Parathyroid adenoma (tissue), 2 donors: ENCODE measurements at regions not wholly inside any gene's neighbourhood (a gene's known extent, or its start where the extent isn't known, plus 50 kb on each side); places are given as distances from the start of the nearest gene placed in this dataset.
"Not testable (repeated sequence)": the region's sequence is repeated elsewhere in the genome, so short reads cannot be mapped to it uniquely, and the experiment has no call there.

Experiments used
- H2AFZ ChIP-seq: fragments of 300-600 bp; sonication (generic); one replicate; pipeline ENCODE4 v1.7.0; 2017; ENCODE audit warnings: antibody characterized with exemption, mild to moderate bottlenecking
- H3K27ac ChIP-seq: fragments of 300-600 bp; sonication (generic); one replicate; pipeline ENCODE4 v1.7.0; 2017
- H3K27me3 ChIP-seq: fragments of 300-600 bp; sonication (generic); one replicate; pipeline ENCODE4 v1.7.0; 2017; ENCODE audit warnings: low read length; ENCODE audit not compliant: control insufficient read depth, insufficient read depth
- H3K36me3 ChIP-seq: fragments of 300-600 bp; sonication (generic); one replicate; pipeline ENCODE4 v1.7.0; 2017; ENCODE audit warnings: low read length; ENCODE audit not compliant: control insufficient read depth, insufficient read depth
- H3K4me1 ChIP-seq: fragments of 300-600 bp; sonication (generic); one replicate; pipeline ENCODE4 v1.7.0; 2017; ENCODE audit warnings: control low read depth
- H3K4me2 ChIP-seq: fragments of 300-600 bp; sonication (generic); one replicate; pipeline ENCODE4 v1.7.0; 2017; ENCODE audit warnings: low read length
- H3K4me3 ChIP-seq: fragments of 300-600 bp; sonication (generic); one replicate; pipeline ENCODE4 v1.7.0; 2017; ENCODE audit warnings: low read depth, low read length
- H3K79me2 ChIP-seq: fragments of 300-600 bp; sonication (generic); one replicate; pipeline ENCODE4 v1.7.0; 2017; ENCODE audit warnings: control low read depth
- H3K9ac ChIP-seq: fragments of 300-600 bp; sonication (generic); one replicate; pipeline ENCODE4 v1.7.0; 2017; ENCODE audit warnings: mild to moderate bottlenecking
- H3K9me3 ChIP-seq: fragments of 300-600 bp; sonication (generic); one replicate; pipeline ENCODE4 v1.7.0; 2017; ENCODE audit warnings: low read length; ENCODE audit not compliant: control insufficient read depth
- TF ChIP-seq, protein P1 (sequence below): fragments of 300-600 bp; sonication (generic); IDR thresholded peaks from one replicate; pipeline ENCODE4 v1.7.0; 2017; ENCODE audit warnings: antibody characterized with exemption, mild to moderate bottlenecking
- donor health status: primary hyperparathyroidism.

DNA sequence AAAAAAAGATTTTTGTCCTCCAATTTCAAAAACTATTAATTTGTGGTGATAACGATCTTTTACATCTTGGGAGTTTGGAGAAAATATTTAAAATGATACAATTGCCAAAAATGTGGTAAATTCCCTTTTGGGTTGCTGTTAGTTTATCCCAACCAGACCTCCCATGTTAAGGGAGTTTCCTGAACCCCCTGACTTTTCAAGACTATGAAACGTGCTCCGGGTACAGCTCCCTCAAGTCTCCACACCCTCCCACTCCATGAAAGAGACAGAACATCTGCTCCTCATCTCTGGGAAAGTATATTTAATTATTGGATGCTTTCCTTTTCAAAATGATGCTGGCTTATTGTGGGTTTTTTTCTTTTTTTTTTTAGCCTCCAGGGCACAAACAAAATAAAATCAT lies 534.6 kb upstream of the NRP1 start:
- H3K36me3 ChIP-seq: no peaks in the 10 kb centered on the region
- H3K4me2 ChIP-seq: no peak overlapping the region
- H3K4me1 ChIP-seq: no peaks in the 10 kb centered on the region
- no peaks in the 10 kb centered on the region for H3K79me2 ChIP-seq
- no peak overlapping the region for H3K9ac ChIP-seq
- no peak overlapping the region for H3K27ac ChIP-seq
- H3K4me3 ChIP-seq: no peak overlapping the region
- no peak overlapping the region for H2AFZ ChIP-seq
- no peaks in the 10 kb centered on the region for H3K9me3 ChIP-seq
- TF ChIP-seq, protein P1, sequence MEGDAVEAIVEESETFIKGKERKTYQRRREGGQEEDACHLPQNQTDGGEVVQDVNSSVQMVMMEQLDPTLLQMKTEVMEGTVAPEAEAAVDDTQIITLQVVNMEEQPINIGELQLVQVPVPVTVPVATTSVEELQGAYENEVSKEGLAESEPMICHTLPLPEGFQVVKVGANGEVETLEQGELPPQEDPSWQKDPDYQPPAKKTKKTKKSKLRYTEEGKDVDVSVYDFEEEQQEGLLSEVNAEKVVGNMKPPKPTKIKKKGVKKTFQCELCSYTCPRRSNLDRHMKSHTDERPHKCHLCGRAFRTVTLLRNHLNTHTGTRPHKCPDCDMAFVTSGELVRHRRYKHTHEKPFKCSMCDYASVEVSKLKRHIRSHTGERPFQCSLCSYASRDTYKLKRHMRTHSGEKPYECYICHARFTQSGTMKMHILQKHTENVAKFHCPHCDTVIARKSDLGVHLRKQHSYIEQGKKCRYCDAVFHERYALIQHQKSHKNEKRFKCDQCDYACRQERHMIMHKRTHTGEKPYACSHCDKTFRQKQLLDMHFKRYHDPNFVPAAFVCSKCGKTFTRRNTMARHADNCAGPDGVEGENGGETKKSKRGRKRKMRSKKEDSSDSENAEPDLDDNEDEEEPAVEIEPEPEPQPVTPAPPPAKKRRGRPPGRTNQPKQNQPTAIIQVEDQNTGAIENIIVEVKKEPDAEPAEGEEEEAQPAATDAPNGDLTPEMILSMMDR: no peak
- no peaks in the 10 kb centered on the region for H3K27me3 ChIP-seq

DNA sequence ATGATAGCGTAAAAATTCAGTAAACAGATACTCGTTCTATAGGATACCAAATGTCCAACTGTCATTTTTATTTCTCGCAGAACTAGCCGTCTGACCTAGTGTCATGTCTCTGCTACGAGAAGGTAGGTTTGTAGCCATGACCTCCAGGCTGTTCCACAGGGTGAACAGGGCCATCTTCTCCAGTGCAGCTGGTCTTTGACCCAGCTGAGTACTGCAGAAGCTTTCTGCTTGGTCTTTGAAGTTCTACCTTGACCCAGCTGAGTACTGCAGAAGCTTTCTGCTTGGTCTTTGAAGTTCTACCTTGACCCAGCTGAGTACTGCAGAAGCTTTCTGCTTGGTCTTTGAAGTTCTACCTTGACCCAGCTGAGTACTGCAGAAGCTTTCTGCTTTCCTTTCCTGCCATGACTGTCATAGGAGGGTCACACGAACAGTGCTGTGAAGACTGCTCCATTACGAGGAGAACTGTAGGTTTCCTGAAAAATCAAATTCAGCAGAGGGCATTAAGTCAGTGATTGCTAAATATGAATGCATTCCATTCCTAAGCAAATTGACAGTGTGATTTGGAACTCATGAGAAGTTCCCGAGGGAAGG lies 532.8 kb upstream of the NRP1 start:
- not testable (repeated sequence) for H3K9me3 ChIP-seq, H3K79me2 ChIP-seq, H3K36me3 ChIP-seq, H3K4me3 ChIP-seq, H3K27ac ChIP-seq, H3K4me2 ChIP-seq, H3K27me3 ChIP-seq, H2AFZ ChIP-seq, H3K4me1 ChIP-seq, H3K9ac ChIP-seq

DNA sequence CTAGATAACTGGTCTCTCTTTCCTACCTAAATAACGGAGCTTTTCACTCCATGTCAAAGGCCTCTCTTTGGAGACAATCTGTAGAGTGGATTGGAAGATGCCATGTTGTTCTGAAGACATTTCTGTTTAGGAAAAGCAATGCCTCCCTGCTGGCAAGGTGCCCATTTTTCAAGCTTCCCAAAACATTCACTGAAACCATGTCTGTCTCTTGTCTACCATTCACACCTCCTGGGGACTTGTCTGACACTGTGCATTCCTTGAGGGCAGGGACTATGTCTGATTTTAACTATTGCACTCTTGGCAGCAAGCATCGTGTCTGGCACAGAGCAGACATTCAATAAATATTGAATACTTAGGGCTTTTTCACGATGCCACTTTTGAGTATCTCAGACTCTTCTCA lies 528.9 kb upstream of the NRP1 start:
- Histone ChIP-seq H3K79me2 (no peaks in the 10 kb centered on the region), H3K4me2 (no peak overlapping the region), H3K27ac (no peak overlapping the region), H3K9ac (no peak overlapping the region), H3K27me3 (no peaks in the 10 kb centered on the region), H3K4me3 (no peak overlapping the region), H3K9me3 (no peaks in the 10 kb centered on the region), H2AFZ (no peak overlapping the region), H3K36me3 (no peaks in the 10 kb centered on the region), H3K4me1 (no peaks in the 10 kb centered on the region)
- TF ChIP-seq, protein P1: no peak

GRCh38 chr10:33862536-33863105 lies 528.2 kb upstream of the NRP1 start:
- Histone ChIP-seq H3K4me2 (no peak overlapping the region), H3K9me3 (no peaks in the 10 kb centered on the region), H3K9ac (no peak overlapping the region), H3K79me2 (no peaks in the 10 kb centered on the region), H2AFZ (no peak overlapping the region), H3K27me3 (no peaks in the 10 kb centered on the region), H3K27ac (no peak overlapping the region), H3K36me3 (no peaks in the 10 kb centered on the region), H3K4me1 (no peaks in the 10 kb centered on the region), H3K4me3 (no peak overlapping the region)
- TF ChIP-seq, protein P1: no peak

- Histone ChIP-seq H3K9ac (no peak overlapping the region), H3K4me3 (no peak overlapping the region), H3K4me1 (no peaks in the 10 kb centered on the region), H3K4me2 (no peak overlapping the region), H3K27me3 (no peaks in the 10 kb centered on the region), H3K27ac (no peak overlapping the region), H2AFZ (no peak overlapping the region), H3K9me3 (no peaks in the 10 kb centered on the region), H3K36me3 (no peaks in the 10 kb centered on the region), H3K79me2 (no peaks in the 10 kb centered on the region)
- TF ChIP-seq, protein P1: no peak
Observed at GRCh38 chr10:33861833-33862232, 527.4 kb upstream of the NRP1 start.
